ENCODE measurements at regions not wholly inside any gene's neighbourhood (a gene's known extent, or its start where the extent isn't known, plus 50 kb on each side); places are given as distances from the start of the nearest gene placed in this dataset.
A peak's percentile ranks its signal among the peaks of the same experiment; 100 is the strongest.

GRCh38 chr4:23122666-23123400 is 430.1 kb downstream of the GBA3 start:
- DNase-seq (ENCODE audit: low read depth), result no peak
- in situ Hi-C loops (cut with HindIII; ENCODE audit: low sequenced_read_pairs), result no loop called here
- TF ChIP-seq CTCF (IDR thresholded peaks at IDR 0.05; ENCODE audit: low read depth, low read length, missing control alignments), result no peak
- H3K4me3 ChIP-seq (ENCODE audit: low read depth, low read length), result no peak overlapping the region

- H3K4me3 ChIP-seq (ENCODE audit: low read depth, low read length), result no peak overlapping the region
- no peak for DNase-seq (ENCODE audit: low read depth)
- in situ Hi-C loops (cut with HindIII; ENCODE audit: low sequenced_read_pairs), result no loop called here
- no peak for TF ChIP-seq CTCF (IDR thresholded peaks at IDR 0.05; ENCODE audit: low read depth, low read length, missing control alignments)
Observed at GRCh38 chr4:23120374-23120773, 427.6 kb downstream of the GBA3 start.

- no peak for TF ChIP-seq CTCF (IDR thresholded peaks at IDR 0.05; ENCODE audit: low read depth, low read length, missing control alignments)
- H3K4me3 ChIP-seq (ENCODE audit: low read depth, low read length), result no peak overlapping the region
- in situ Hi-C loops (cut with HindIII; ENCODE audit: low sequenced_read_pairs), result no loop called here
- no peak for DNase-seq (ENCODE audit: low read depth)
Observed at GRCh38 chr4:23117826-23118225, 425.1 kb downstream of the GBA3 start.

GRCh38 chr4:23114538-23114937 is 421.8 kb downstream of the GBA3 start:
- in situ Hi-C loops (cut with HindIII; ENCODE audit: low sequenced_read_pairs), result no loop called here
- H3K4me3 ChIP-seq (ENCODE audit: low read depth, low read length), result no peak overlapping the region
- peak; percentile 15 for DNase-seq (ENCODE audit: low read depth)
- no peak for TF ChIP-seq CTCF (IDR thresholded peaks at IDR 0.05; ENCODE audit: low read depth, low read length, missing control alignments)

- in situ Hi-C loops (cut with HindIII; ENCODE audit: low sequenced_read_pairs), result no loop called here
- no peak for TF ChIP-seq CTCF (IDR thresholded peaks at IDR 0.05; ENCODE audit: low read depth, low read length, missing control alignments)
- DNase-seq (ENCODE audit: low read depth), result no peak
Observed at GRCh38 chr4:23113104-23113503, 420.4 kb downstream of the GBA3 start.

GRCh38 chr4:23106516-23106915 is 413.8 kb downstream of the GBA3 start:
- no peak overlapping the region for H3K4me3 ChIP-seq (ENCODE audit: low read depth, low read length)
- in situ Hi-C loops (cut with HindIII; ENCODE audit: low sequenced_read_pairs), result no loop called here
- no peak for DNase-seq (ENCODE audit: low read depth)
- no peak for TF ChIP-seq CTCF (IDR thresholded peaks at IDR 0.05; ENCODE audit: low read depth, low read length, missing control alignments)

More at GRCh38 chr4:23113104-23113503, 420.4 kb downstream of the GBA3 start:
- H3K4me3 ChIP-seq (ENCODE audit: low read depth, low read length), result no peak overlapping the region

All from astrocyte of the cerebellum (primary cell).